MCF 10A (cell line): ENCODE measurements at regions not wholly inside any gene's neighbourhood (a gene's known extent, or its start where the extent isn't known, plus 50 kb on each side); places are given as distances from the start of the nearest gene placed in this dataset.

Experiments used
- BruUV-seq: library from RNA; stranded (reverse); fragments of 400-500 nt; replicated peaks from 2 replicates; lab custom pipeline; 2021; lab: Mats Ljungman, UMichigan
- CTCF ChIA-PET: fragments of 300-600 bp; sonication (Branson Sonifier 250); formaldehyde crosslinking; extraction: SDS; loops from one replicate; lab custom pipeline; 2021; ENCODE audit warnings: antibody characterized with exemption, inconsistent platforms; lab: Yijun Ruan, JAX
- POLR2A ChIA-PET: fragments of 300-600, 350-650 bp; sonication (Branson Sonifier 250); formaldehyde crosslinking; extraction: SDS; loops from one replicate; lab custom pipeline; 2020; ENCODE audit warnings: antibody characterized with exemption, inconsistent platforms; lab: Yijun Ruan, JAX
- DNase-seq: peaks from one replicate; pipeline ENCODE4 v3.0.0-alpha.2; 2018; ENCODE audit not compliant: unreplicated experiment
- H3K27ac Mint-ChIP-seq: one replicate; pipeline ENCODE4 v1.8.0; 2022; ENCODE audit warnings: mild to moderate bottlenecking, low read depth, mixed read lengths; ENCODE audit not compliant: unreplicated experiment
- H3K27me3 Mint-ChIP-seq: one replicate; pipeline ENCODE4 v1.8.0; 2022; ENCODE audit warnings: mixed read lengths; ENCODE audit not compliant: insufficient read depth, unreplicated experiment
- H3K36me3 Mint-ChIP-seq: one replicate; pipeline ENCODE4 v1.8.0; 2022; ENCODE audit warnings: mild to moderate bottlenecking, moderate library complexity, mixed read lengths; ENCODE audit not compliant: insufficient read depth, unreplicated experiment
- H3K4me1 Mint-ChIP-seq: one replicate; pipeline ENCODE4 v1.8.0; 2022; ENCODE audit warnings: mixed read lengths; ENCODE audit not compliant: insufficient read depth, unreplicated experiment
- H3K4me3 Mint-ChIP-seq: one replicate; pipeline ENCODE4 v1.8.0; 2022; ENCODE audit warnings: mild to moderate bottlenecking, moderate library complexity, mixed read lengths; ENCODE audit not compliant: unreplicated experiment
- H3K9me3 Mint-ChIP-seq: one replicate; pipeline ENCODE4 v1.8.0; 2022; ENCODE audit warnings: mixed read lengths; ENCODE audit not compliant: unreplicated experiment
- intact Hi-C: fragments of 100-400 bp; cut with micrococcal nuclease; formaldehyde crosslinking; loops from 2 replicates; pipeline ENCODE4 v1.14.1; 2022
- TF ChIP-seq, protein P1 (sequence below): fragments of 200-600 bp; IDR thresholded peaks from one replicate; pipeline ENCODE4 v1.8.0; 2022; ENCODE audit warnings: antibody characterized with exemption, mild to moderate bottlenecking; ENCODE audit not compliant: unreplicated experiment

- ChIA-PET POLR2A (interaction anchor here (0.7 kb wide), 1 partner anchor 53 kb away, joined by 3 read pairs; no protein-coding TSS in a partner anchor), CTCF (interaction anchor here (1.4 kb wide), 1 partner anchor 45 kb away, joined by 4 read pairs; no protein-coding TSS in a partner anchor)
- Mint-ChIP-seq H3K4me1 (peaks cover 17% of the 10 kb centered on the region), H3K27ac (no peak overlapping the region), H3K27me3 (no peaks in the 10 kb centered on the region), H3K4me3 (no peak overlapping the region), H3K36me3 (peaks cover 6% of the 10 kb centered on the region), H3K9me3 (peaks cover 15% of the 10 kb centered on the region)
- TF ChIP-seq, protein P1, sequence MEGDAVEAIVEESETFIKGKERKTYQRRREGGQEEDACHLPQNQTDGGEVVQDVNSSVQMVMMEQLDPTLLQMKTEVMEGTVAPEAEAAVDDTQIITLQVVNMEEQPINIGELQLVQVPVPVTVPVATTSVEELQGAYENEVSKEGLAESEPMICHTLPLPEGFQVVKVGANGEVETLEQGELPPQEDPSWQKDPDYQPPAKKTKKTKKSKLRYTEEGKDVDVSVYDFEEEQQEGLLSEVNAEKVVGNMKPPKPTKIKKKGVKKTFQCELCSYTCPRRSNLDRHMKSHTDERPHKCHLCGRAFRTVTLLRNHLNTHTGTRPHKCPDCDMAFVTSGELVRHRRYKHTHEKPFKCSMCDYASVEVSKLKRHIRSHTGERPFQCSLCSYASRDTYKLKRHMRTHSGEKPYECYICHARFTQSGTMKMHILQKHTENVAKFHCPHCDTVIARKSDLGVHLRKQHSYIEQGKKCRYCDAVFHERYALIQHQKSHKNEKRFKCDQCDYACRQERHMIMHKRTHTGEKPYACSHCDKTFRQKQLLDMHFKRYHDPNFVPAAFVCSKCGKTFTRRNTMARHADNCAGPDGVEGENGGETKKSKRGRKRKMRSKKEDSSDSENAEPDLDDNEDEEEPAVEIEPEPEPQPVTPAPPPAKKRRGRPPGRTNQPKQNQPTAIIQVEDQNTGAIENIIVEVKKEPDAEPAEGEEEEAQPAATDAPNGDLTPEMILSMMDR, result no peak
- no peak for DNase-seq
- intact Hi-C loops, result loop anchor here (5.0 kb wide), 1 partner anchor 45 kb away; no protein-coding TSS in a partner anchor
- BruUV-seq, result no TSS peak
Observed at GRCh38 chr2:237167038-237167437, 81.3 kb downstream of the COPS8 start.

DNA sequence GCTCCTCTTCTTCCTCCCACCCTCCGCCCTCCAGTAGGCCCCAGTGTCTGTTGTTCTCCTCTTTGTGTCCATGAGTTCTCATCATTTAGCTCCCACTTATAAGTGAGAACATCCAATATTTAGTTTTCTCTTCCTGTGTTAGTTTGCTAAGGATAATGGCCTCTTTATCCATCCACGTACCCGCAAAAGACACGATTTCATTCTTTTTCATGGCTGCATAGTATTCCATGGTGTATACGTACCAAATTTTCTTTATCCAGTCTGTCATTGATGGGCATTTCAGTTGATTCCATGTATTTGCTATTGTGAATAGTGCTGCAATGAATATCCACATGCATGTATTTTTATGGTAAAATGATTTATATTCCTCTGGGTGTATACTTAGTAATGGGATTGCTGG lies 82.2 kb downstream of the COPS8 start:
- Mint-ChIP-seq H3K4me3 (no peak overlapping the region), H3K9me3 (peaks cover 15% of the 10 kb centered on the region), H3K27me3 (no peaks in the 10 kb centered on the region), H3K36me3 (peaks cover 6% of the 10 kb centered on the region), H3K4me1 (peaks cover 21% of the 10 kb centered on the region), H3K27ac (no peak overlapping the region)
- CTCF ChIA-PET, result interaction anchor here (0.7 to 0.8 kb wide), 2 partner anchors 59 to 391 kb away, joined by 3 read pairs; no protein-coding TSS in a partner anchor
- DNase-seq, result no peak
- POLR2A ChIA-PET, result no interaction called here
- intact Hi-C loops, result loop anchor here (5.0 kb wide), 1 partner anchor 46 kb away; no protein-coding TSS in a partner anchor
- TF ChIP-seq, protein P1, result no peak
- no TSS peak for BruUV-seq

DNA sequence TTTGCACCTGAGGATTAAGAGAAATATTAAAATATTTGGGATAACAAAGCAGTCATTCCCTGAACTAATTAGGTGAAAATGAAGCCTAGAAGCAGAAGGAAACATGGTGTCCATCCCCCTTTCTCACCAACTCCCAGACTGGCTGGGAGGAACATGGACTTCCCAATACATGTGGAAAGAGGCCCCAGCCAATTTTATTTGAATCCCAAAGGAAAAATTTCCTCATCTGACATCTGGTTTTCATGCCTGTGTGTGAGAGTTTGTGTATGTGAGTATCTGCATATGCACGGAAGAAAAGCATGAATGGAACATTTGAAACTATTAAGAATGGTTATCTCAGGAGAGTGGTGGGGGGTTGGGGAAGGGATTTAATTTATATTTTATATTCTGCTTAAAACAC lies 84.3 kb downstream of the COPS8 start:
- H3K27ac Mint-ChIP-seq, result peak overlapping the region; percentile 50

GRCh38 chr2:237171396-237171795 lies 85.7 kb downstream of the COPS8 start:
- Mint-ChIP-seq H3K4me1 (peaks cover 14% of the 10 kb centered on the region), H3K4me3 (no peak overlapping the region), H3K27ac (peak overlapping the region; percentile 84), H3K36me3 (no peaks in the 10 kb centered on the region), H3K9me3 (peaks cover 24% of the 10 kb centered on the region), H3K27me3 (no peaks in the 10 kb centered on the region)
- TF ChIP-seq, protein P1, result peak; percentile 38
- no TSS peak for BruUV-seq
- ChIA-PET POLR2A (interaction anchor here (0.6 to 2.0 kb wide), 10 partner anchors 12 to 318 kb away, joined by 3 to 7 read pairs (median 3); no protein-coding TSS in a partner anchor), CTCF (interaction anchor here (0.6 to 2.4 kb wide), 6 partner anchors 10 to 401 kb away, joined by 3 to 21 read pairs (median 4); no protein-coding TSS in a partner anchor)
- intact Hi-C loops, result loop anchor here (1.0 kb wide), 5 partner anchors 151 to 401 kb away; no protein-coding TSS in a partner anchor
- DNase-seq, result peak; percentile 88

More for the DNA sequence above, 84.3 kb downstream of the COPS8 start:
- Mint-ChIP-seq H3K4me3 (no peak overlapping the region), H3K36me3 (peaks cover under 1% of the 10 kb centered on the region), H3K4me1 (peaks cover 21% of the 10 kb centered on the region), H3K27me3 (no peaks in the 10 kb centered on the region), H3K9me3 (peaks cover 24% of the 10 kb centered on the region)
- ChIA-PET CTCF (no interaction called here), POLR2A (no interaction called here)
- TF ChIP-seq, protein P1, result no peak
- intact Hi-C loops, result no loop called here
- BruUV-seq, result no TSS peak
- no peak for DNase-seq
